Activated effector memory CD4-positive, alpha-beta T cell treated with Interleukin-2 at 50 U/mL for 16 hours (primary cell): ENCODE measurements at regions not wholly inside any gene's neighbourhood (a gene's known extent, or its start where the extent isn't known, plus 50 kb on each side); places are given as distances from the start of the nearest gene placed in this dataset.

Experiments
- DNase-seq: peaks from one replicate; pipeline ENCODE4 v3.0.0-alpha.2; 2020

GRCh38 chr10:3478632-3479240 is 306.2 kb upstream of the PITRM1 start:
- DNase-seq: no peak

- DNase-seq: no peak
These were observed 305.6 kb upstream of the PITRM1 start for GRCh38 chr10:3478153-3478552.

- no peak for DNase-seq
These were observed 305.1 kb upstream of the PITRM1 start for GRCh38 chr10:3477683-3478082.

- no peak for DNase-seq
These were observed 304.3 kb upstream of the PITRM1 start for GRCh38 chr10:3476640-3477448.

- no peak for DNase-seq
These were observed 303.6 kb upstream of the PITRM1 start for GRCh38 chr10:3476186-3476585.

- DNase-seq: no peak
These were observed 302.8 kb upstream of the PITRM1 start for GRCh38 chr10:3475367-3475766.

- DNase-seq: no peak
These were observed 301.7 kb upstream of the PITRM1 start for GRCh38 chr10:3474266-3474665.

- DNase-seq: no peak
These were observed 300.7 kb upstream of the PITRM1 start for GRCh38 chr10:3473271-3473670.

- no peak for DNase-seq
These were observed 299.9 kb upstream of the PITRM1 start for GRCh38 chr10:3472287-3473051.

GRCh38 chr10:3471927-3472286 is 299.3 kb upstream of the PITRM1 start:
- DNase-seq: no peak

GRCh38 chr10:3471472-3471871 is 298.9 kb upstream of the PITRM1 start:
- DNase-seq: no peak

GRCh38 chr10:3470191-3470590 is 297.6 kb upstream of the PITRM1 start:
- DNase-seq: no peak

- DNase-seq: no peak
These were observed 297.0 kb upstream of the PITRM1 start for GRCh38 chr10:3469639-3470020.

GRCh38 chr10:3468919-3469638 is 296.5 kb upstream of the PITRM1 start:
- no peak for DNase-seq

- no peak for DNase-seq
These were observed 294.7 kb upstream of the PITRM1 start for GRCh38 chr10:3467052-3467951.

- DNase-seq: no peak
These were observed 292.9 kb upstream of the PITRM1 start for GRCh38 chr10:3465406-3465891.

GRCh38 chr10:3464760-3465405 is 292.3 kb upstream of the PITRM1 start:
- DNase-seq: no peak

- no peak for DNase-seq
These were observed 288.0 kb upstream of the PITRM1 start for GRCh38 chr10:3460420-3461128.

- DNase-seq: no peak
These were observed 283.1 kb upstream of the PITRM1 start for GRCh38 chr10:3455385-3456334.
